HCT116 (cell line): ENCODE measurements at regions not wholly inside any gene's neighbourhood (a gene's known extent, or its start where the extent isn't known, plus 50 kb on each side); places are given as distances from the start of the nearest gene placed in this dataset.

Experiments used
- ATAC-seq: fragments of 200-7000 bp; cut with Tn5 transposase; 2 replicates; pipeline ENCODE4 v1.9.1; 2020; ENCODE audit warnings: mild to moderate bottlenecking, moderate library complexity
- BruUV-seq: library from RNA; stranded (reverse); fragments of 400-500 nt; replicated peaks from 2 replicates; lab custom pipeline; 2021; lab: Mats Ljungman, UMichigan
- CTCF ChIA-PET: fragments of 300-600 bp; sonication (Branson Sonifier 250); formaldehyde crosslinking; loops from one replicate; lab custom pipeline; 2021; ENCODE audit warnings: antibody characterized with exemption; lab: Charles Lee
- POLR2A ChIA-PET: fragments of 300-600, 350-600 bp; sonication (Branson Sonifier 250); formaldehyde crosslinking; loops from one replicate; lab custom pipeline; 2021; ENCODE audit warnings: antibody characterized with exemption; lab: Charles Lee
- RAD21 ChIA-PET, 2 experiments: fragments of 300-600 bp; sonication (Branson Sonifier 250); formaldehyde crosslinking; loops; one replicate each; lab custom pipeline; 2023; ENCODE audit warnings: low total read pairs in 2 of 2; ENCODE audit not compliant: uncharacterized antibody in 2 of 2, unreplicated experiment in 2 of 2, low non-redundant PET in 1 of 2; lab: Charles Lee
- DNase-seq: peaks from one replicate; pipeline ENCODE4 v3.0.0-alpha.2; 2010; ENCODE audit warnings: low read depth, low spot score
- H2AFZ ChIP-seq: fragments of 200-600 bp; shearing (Covaris generic), sonication (generic); 2 replicates; pipeline ENCODE4 v1.6.1; 2017; ENCODE audit warnings: low read depth, mixed run types, mixed read lengths, antibody characterized with exemption, low read length; ENCODE audit not compliant: poor library complexity, severe bottlenecking
- H3K27ac ChIP-seq: 2 replicates; pipeline ENCODE4 v1.5.1; 2012; ENCODE audit warnings: low read depth, low read length
- H3K27me3 ChIP-seq: fragments of 200-600 bp; sonication (generic); 2 replicates; pipeline ENCODE4 v1.6.1; 2016; ENCODE audit warnings: mixed run types, low read length, mixed read lengths; ENCODE audit not compliant: insufficient read depth
- H3K36me3 ChIP-seq, 2 experiments: fragments of 200-500 bp in 1 of 2; fragments of 200-600 bp in 1 of 2; sonication (Bioruptor generic) in 1 of 2; sonication (generic) in 1 of 2; 2 replicates each; pipeline versions ENCODE4 v1.5.1 to v1.6.1; 2014 to 2016; ENCODE audit warnings: low read length in 2 of 2, inconsistent platforms in 1 of 2, mixed read lengths in 1 of 2, mixed run types in 1 of 2; ENCODE audit not compliant: insufficient read depth in 2 of 2, control insufficient read depth in 1 of 2
- H3K4me1 ChIP-seq, 2 experiments: fragments of 200-600 bp in 1 of 2; sonication (generic) in 1 of 2; 2 replicates each; pipeline versions ENCODE4 v1.5.1 to v1.6.1; 2012 to 2017; ENCODE audit warnings: low read length in 2 of 2, inconsistent platforms in 1 of 2, mild to moderate bottlenecking in 1 of 2, mixed read lengths in 1 of 2, mixed run types in 1 of 2, moderate library complexity in 1 of 2; ENCODE audit not compliant: insufficient read depth in 2 of 2, control insufficient read depth in 1 of 2
- H3K4me2 ChIP-seq: fragments of 200-600 bp; sonication (generic); 2 replicates; pipeline ENCODE4 v1.6.1; 2017; ENCODE audit warnings: mixed run types, low read length, mixed read lengths
- H3K4me3 ChIP-seq, 2 experiments: fragments of 200-600 bp in 1 of 2; sonication (generic) in 1 of 2; replicated peaks in 1 of 2; 2 replicates each; pipeline ENCODE4 v1.5.1; 2011 to 2016; ENCODE audit warnings: low read length in 2 of 2, control low read depth in 1 of 2, low read depth in 1 of 2, mild to moderate bottlenecking in 1 of 2, mixed read lengths in 1 of 2, mixed run types in 1 of 2
- H3K79me2 ChIP-seq: fragments of 200-600 bp; sonication (generic); 2 replicates; pipeline ENCODE4 v1.6.1; 2017; ENCODE audit warnings: mild to moderate bottlenecking, mixed run types, low read length, moderate library complexity, mixed read lengths; ENCODE audit not compliant: insufficient read depth
- H3K9ac ChIP-seq: fragments of 200-600 bp; sonication (generic); 2 replicates; pipeline ENCODE4 v1.6.1; 2016; ENCODE audit warnings: low read length, mixed read lengths
- H3K9me2 ChIP-seq: fragments of 200-600 bp; sonication (generic), shearing (Covaris generic); 2 replicates; pipeline ENCODE4 v1.6.1; 2017; ENCODE audit warnings: mixed run types, mild to moderate bottlenecking, moderate library complexity; ENCODE audit not compliant: insufficient read depth
- H3K9me3 ChIP-seq, 2 experiments: fragments of 200-500 bp in 1 of 2; fragments of 200-600 bp in 1 of 2; sonication (Bioruptor generic) in 1 of 2; sonication (generic) in 1 of 2; 2 replicates each; pipeline ENCODE4 v1.6.1; 2014 to 2017; ENCODE audit warnings: low read length in 2 of 2, mixed read lengths in 2 of 2, inconsistent platforms in 1 of 2, low read depth in 1 of 2, mild to moderate bottlenecking in 1 of 2, mixed run types in 1 of 2, moderate library complexity in 1 of 2; ENCODE audit not compliant: control insufficient read depth in 1 of 2, insufficient read depth in 1 of 2
- H4K20me1 ChIP-seq: fragments of 200-600 bp; sonication (generic), shearing (Covaris generic); 2 replicates; pipeline ENCODE4 v1.6.1; 2017; ENCODE audit warnings: mixed run types, mild to moderate bottlenecking, moderate library complexity; ENCODE audit not compliant: insufficient read depth
- CBX3 ChIP-seq: IDR thresholded peaks from 2 replicates; pipeline ENCODE4 v1.6.1; 2012; ENCODE audit warnings: low read depth
- CEBPB ChIP-seq: IDR thresholded peaks from 2 replicates; pipeline ENCODE4 v1.6.1; 2012; ENCODE audit warnings: low read depth
- EGR1 ChIP-seq: IDR thresholded peaks from 2 replicates; pipeline ENCODE4 v1.6.1; 2012; ENCODE audit warnings: low read depth
- ELF1 ChIP-seq: IDR thresholded peaks from 2 replicates; pipeline ENCODE4 v1.6.1; 2012; ENCODE audit warnings: low read depth, borderline replicate concordance
- EZH2 ChIP-seq: fragments of 200-600 bp; sonication (generic); IDR thresholded peaks from 2 replicates; pipeline ENCODE4 v1.6.1; 2017; ENCODE audit warnings: antibody characterized with exemption, mixed run types
- EZH2phosphoT487 ChIP-seq: fragments of 200-600 bp; IDR thresholded peaks from 2 replicates; pipeline ENCODE4 v1.6.1; 2018; ENCODE audit warnings: antibody characterized with exemption, borderline replicate concordance
- FOSL1 ChIP-seq: IDR thresholded peaks from 2 replicates; pipeline ENCODE4 v1.6.1; 2012; ENCODE audit warnings: low read depth
- RAD21 ChIP-seq: IDR thresholded peaks from 2 replicates; pipeline ENCODE4 v1.6.1; 2012; ENCODE audit warnings: low read depth, mild to moderate bottlenecking
- SP1 ChIP-seq: IDR thresholded peaks from 2 replicates; pipeline ENCODE4 v1.6.1; 2012; ENCODE audit warnings: low read depth
- SRF ChIP-seq: IDR thresholded peaks from 2 replicates; pipeline ENCODE4 v1.6.1; 2012; ENCODE audit warnings: low read depth
- TCF7L2 ChIP-seq: IDR thresholded peaks from 2 replicates; pipeline ENCODE4 v1.7.0; 2011; ENCODE audit warnings: borderline replicate concordance, inconsistent platforms; ENCODE audit not compliant: insufficient read depth, insufficient read length; ENCODE audit errors: extremely low read depth
- YY1 ChIP-seq: IDR thresholded peaks from 2 replicates; pipeline ENCODE4 v1.6.1; 2011; ENCODE audit warnings: low read length, low read depth, moderate library complexity, mild to moderate bottlenecking; ENCODE audit not compliant: insufficient replicate concordance; ENCODE audit errors: extremely low read depth
- intact Hi-C: fragments of 100-400 bp; cut with micrococcal nuclease; formaldehyde crosslinking; loops from 2 replicates; pipeline ENCODE4 v1.10.0; 2022
- TF ChIP-seq, protein P1 (sequence below): IDR thresholded peaks from 2 replicates; pipeline ENCODE4 v1.6.1; 2012
- TF ChIP-seq, protein P2 (sequence below): IDR thresholded peaks from 2 replicates; pipeline ENCODE4 v1.6.1; 2012
- TF ChIP-seq, protein P3 (sequence below), 3 experiments: fragments of 200-600 bp in 1 of 3; sonication (generic) in 1 of 3; IDR thresholded peaks in 2 of 3; conservative IDR thresholded peaks in 1 of 3; 2 replicates each; pipeline ENCODE4 v1.5.1; 2012 to 2017; ENCODE audit warnings: low read depth in 2 of 3, low read length in 2 of 3, antibody characterized with exemption in 1 of 3, borderline replicate concordance in 1 of 3, control low read depth in 1 of 3, mild to moderate bottlenecking in 1 of 3, mixed read lengths in 1 of 3, mixed run types in 1 of 3, moderate library complexity in 1 of 3; ENCODE audit not compliant: insufficient read depth in 1 of 3

DNA sequence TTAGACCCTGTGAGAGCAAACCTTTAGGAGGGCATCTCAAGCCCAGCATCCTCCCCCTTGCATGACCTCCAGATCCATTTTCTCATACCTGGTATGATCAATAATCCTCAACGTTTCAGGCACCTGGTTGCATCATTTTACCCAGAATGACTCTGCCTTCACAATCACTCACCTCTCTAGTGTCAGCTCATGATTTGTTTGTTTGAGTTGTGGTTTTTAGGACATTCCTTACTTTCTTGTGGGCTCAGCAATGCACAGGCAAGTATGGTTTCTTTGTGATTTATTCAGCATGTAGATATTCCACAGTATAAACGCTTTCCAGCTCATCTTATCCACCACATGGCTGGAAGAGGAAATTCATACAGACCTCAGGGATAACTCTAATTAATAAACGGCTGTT lies 93.6 kb upstream of the CPEB2 start:
- TF ChIP-seq, protein P1, sequence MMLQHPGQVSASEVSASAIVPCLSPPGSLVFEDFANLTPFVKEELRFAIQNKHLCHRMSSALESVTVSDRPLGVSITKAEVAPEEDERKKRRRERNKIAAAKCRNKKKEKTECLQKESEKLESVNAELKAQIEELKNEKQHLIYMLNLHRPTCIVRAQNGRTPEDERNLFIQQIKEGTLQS = 0 out of 2 replicates have a peak, but pooled peaks have one; percentile 41
- TF ChIP-seq SRF = no peak
- TF ChIP-seq YY1 = no peak
- TF ChIP-seq ELF1 = no peak
- no peak for TF ChIP-seq RAD21
- TF ChIP-seq, protein P2, sequence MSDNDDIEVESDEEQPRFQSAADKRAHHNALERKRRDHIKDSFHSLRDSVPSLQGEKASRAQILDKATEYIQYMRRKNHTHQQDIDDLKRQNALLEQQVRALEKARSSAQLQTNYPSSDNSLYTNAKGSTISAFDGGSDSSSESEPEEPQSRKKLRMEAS = no peak
- TF ChIP-seq CEBPB = peak; percentile 54
- no peak for TF ChIP-seq EZH2
- no peak for TF ChIP-seq TCF7L2
- H4K20me1 ChIP-seq = no peaks in the 10 kb centered on the region
- H3K9me2 ChIP-seq = 0 out of 2 replicates have a peak, but pooled peaks cover 4% of the 10 kb centered on the region
- intact Hi-C loops = no loop called here
- H3K27ac ChIP-seq = no peak overlapping the region
- H3K79me2 ChIP-seq = no peaks in the 10 kb centered on the region
- peaks cover 0 to 5% of the 10 kb centered on the region in 2 experiments; a peak in 2 of 4 replicates for H3K4me1 ChIP-seq
- H3K9ac ChIP-seq = no peak overlapping the region
- no TSS peak for BruUV-seq
- peak; percentile 50 for ATAC-seq
- H3K9me3 ChIP-seq = no peaks in the 10 kb centered on the region
- RAD21 ChIA-PET = no interaction called here
- H3K4me3 ChIP-seq = no peak overlapping the region
- H2AFZ ChIP-seq = no peak overlapping the region
- CTCF ChIA-PET = no interaction called here
- peaks cover 7% of the 10 kb centered on the region; the same call in 1 of the 2 replicates for H3K27me3 ChIP-seq
- DNase-seq = peak; percentile 12
- H3K4me2 ChIP-seq = no peak overlapping the region
- POLR2A ChIA-PET = no interaction called here
- no peaks in the 10 kb centered on the region for H3K36me3 ChIP-seq

DNA sequence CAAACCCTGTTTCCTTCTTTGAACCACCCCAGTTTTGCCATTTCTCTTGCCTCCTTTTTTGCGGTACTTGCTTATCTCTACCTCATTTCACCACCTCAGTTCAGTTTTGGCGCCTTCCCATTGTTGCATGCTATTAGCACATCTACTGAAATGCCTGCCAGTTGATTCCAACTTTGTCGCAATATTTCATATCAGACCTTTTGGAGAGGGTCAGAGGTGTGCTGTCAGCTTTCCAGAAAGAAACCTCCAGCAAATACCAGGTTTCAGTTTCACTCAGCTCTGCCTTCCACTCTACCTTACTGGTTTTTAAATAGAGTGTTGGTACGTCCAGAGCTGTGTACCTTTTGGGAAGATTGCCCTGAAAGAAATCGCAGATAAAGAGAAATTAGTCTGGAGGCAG lies 91.9 kb upstream of the CPEB2 start:
- no peak for ATAC-seq
- H3K9me3 ChIP-seq = no peaks in the 10 kb centered on the region
- H2AFZ ChIP-seq = no peak overlapping the region
- ChIA-PET CTCF (no interaction called here), RAD21 (no interaction called here), POLR2A (no interaction called here)
- no peaks in the 10 kb centered on the region for H3K79me2 ChIP-seq
- DNase-seq = no peak
- H3K4me1 ChIP-seq = peaks cover 0 to 5% of the 10 kb centered on the region in 2 experiments; a peak in 2 of 4 replicates
- no peaks in the 10 kb centered on the region for H3K36me3 ChIP-seq
- BruUV-seq = no TSS peak
- H3K9me2 ChIP-seq = 0 out of 2 replicates have a peak, but pooled peaks cover 4% of the 10 kb centered on the region
- intact Hi-C loops = no loop called here
- H3K4me2 ChIP-seq = no peak overlapping the region
- H3K9ac ChIP-seq = no peak overlapping the region
- peaks cover 7% of the 10 kb centered on the region; the same call in 1 of the 2 replicates for H3K27me3 ChIP-seq
- H3K27ac ChIP-seq = no peak overlapping the region
- TF ChIP-seq CEBPB = no peak
- no peak for TF ChIP-seq SP1
- no peak for TF ChIP-seq RAD21
- no peak for TF ChIP-seq FOSL1
- TF ChIP-seq EGR1 = no peak
- TF ChIP-seq EZH2phosphoT487 = no peak
- no peak for TF ChIP-seq CBX3
- TF ChIP-seq, protein P3, sequence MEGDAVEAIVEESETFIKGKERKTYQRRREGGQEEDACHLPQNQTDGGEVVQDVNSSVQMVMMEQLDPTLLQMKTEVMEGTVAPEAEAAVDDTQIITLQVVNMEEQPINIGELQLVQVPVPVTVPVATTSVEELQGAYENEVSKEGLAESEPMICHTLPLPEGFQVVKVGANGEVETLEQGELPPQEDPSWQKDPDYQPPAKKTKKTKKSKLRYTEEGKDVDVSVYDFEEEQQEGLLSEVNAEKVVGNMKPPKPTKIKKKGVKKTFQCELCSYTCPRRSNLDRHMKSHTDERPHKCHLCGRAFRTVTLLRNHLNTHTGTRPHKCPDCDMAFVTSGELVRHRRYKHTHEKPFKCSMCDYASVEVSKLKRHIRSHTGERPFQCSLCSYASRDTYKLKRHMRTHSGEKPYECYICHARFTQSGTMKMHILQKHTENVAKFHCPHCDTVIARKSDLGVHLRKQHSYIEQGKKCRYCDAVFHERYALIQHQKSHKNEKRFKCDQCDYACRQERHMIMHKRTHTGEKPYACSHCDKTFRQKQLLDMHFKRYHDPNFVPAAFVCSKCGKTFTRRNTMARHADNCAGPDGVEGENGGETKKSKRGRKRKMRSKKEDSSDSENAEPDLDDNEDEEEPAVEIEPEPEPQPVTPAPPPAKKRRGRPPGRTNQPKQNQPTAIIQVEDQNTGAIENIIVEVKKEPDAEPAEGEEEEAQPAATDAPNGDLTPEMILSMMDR (IDR thresholded peaks at IDR 0.05 in 2 of 3, conservative IDR thresholded peaks at IDR 0.05 in 1 of 3; ENCODE audit: borderline replicate concordance in 1 of 3, insufficient read depth in 1 of 3, low read depth in 2 of 3, low read length in 2 of 3) = no peak
- H3K4me3 ChIP-seq = no peak overlapping the region
- H4K20me1 ChIP-seq = no peaks in the 10 kb centered on the region
